HCEC 1CT (cell line): ENCODE measurements at regions not wholly inside any gene's neighbourhood (a gene's known extent, or its start where the extent isn't known, plus 50 kb on each side); places are given as distances from the start of the nearest gene placed in this dataset.

ENCODE experiments used
- DNase-seq: peaks from one replicate; pipeline ENCODE4 v3.0.0-alpha.2; 2017

- DNase-seq: no peak
These were observed 101.4 kb upstream of the NPY2R start for GRCh38 chr4:155107059-155107458.

- no peak for DNase-seq
These were observed 93.6 kb upstream of the NPY2R start for GRCh38 chr4:155114790-155115189.

GRCh38 chr4:155119006-155119405, 89.4 kb upstream of the NPY2R start:
- no peak for DNase-seq

- no peak for DNase-seq
These were observed 87.9 kb upstream of the NPY2R start for GRCh38 chr4:155120536-155120935.

- DNase-seq: no peak
These were observed 86.1 kb upstream of the NPY2R start for GRCh38 chr4:155122382-155122781.

- DNase-seq: no peak
These were observed 74.3 kb upstream of the NPY2R start for GRCh38 chr4:155134136-155134535.

- DNase-seq: peak; percentile 6
These were observed 67.5 kb upstream of the NPY2R start for GRCh38 chr4:155140889-155141288.

- DNase-seq: no peak
These were observed 64.9 kb upstream of the NPY2R start for GRCh38 chr4:155143512-155143911.
